GM03348 (cell line): ENCODE measurements at regions not wholly inside any gene's neighbourhood (a gene's known extent, or its start where the extent isn't known, plus 50 kb on each side); places are given as distances from the start of the nearest gene placed in this dataset.
"Not testable (repeated sequence)": the region's sequence is repeated elsewhere in the genome, so short reads cannot be mapped to it uniquely, and the experiment has no call there.

Experiments
- DNase-seq: peaks from one replicate; pipeline ENCODE4 v3.0.0; 2012; ENCODE audit warnings: low spot score

- no peak for DNase-seq
These were observed 59.7 kb downstream of the GPX5 start for GRCh38 chr6:28585335-28585734.

GRCh38 chr6:28586324-28586723 lies 60.6 kb downstream of the GPX5 start:
- no peak for DNase-seq

GRCh38 chr6:28586962-28587745 lies 61.5 kb downstream of the GPX5 start:
- DNase-seq = peak; percentile 16

- no peak for DNase-seq
These were observed 62.0 kb downstream of the GPX5 start for GRCh38 chr6:28587746-28588075.

GRCh38 chr6:28588666-28589065 lies 63.0 kb downstream of the GPX5 start:
- DNase-seq = no peak

GRCh38 chr6:28589234-28589956 lies 63.7 kb downstream of the GPX5 start:
- peak; percentile 44 for DNase-seq

- no peak for DNase-seq
These were observed 64.3 kb downstream of the GPX5 start for GRCh38 chr6:28589957-28590349.

GRCh38 chr6:28597217-28597835 lies 71.6 kb downstream of the GPX5 start:
- DNase-seq = no peak

GRCh38 chr6:28597924-28598722 lies 72.4 kb downstream of the GPX5 start:
- DNase-seq = no peak

GRCh38 chr6:28598757-28599686 lies 73.3 kb downstream of the GPX5 start:
- DNase-seq = no peak

- no peak for DNase-seq
These were observed 74.6 kb downstream of the GPX5 start for GRCh38 chr6:28600245-28600644.

GRCh38 chr6:28603891-28604290 lies 78.2 kb downstream of the GPX5 start:
- no peak for DNase-seq

GRCh38 chr6:28606424-28607391 lies 81.0 kb downstream of the GPX5 start:
- peak; percentile 66 for DNase-seq

GRCh38 chr6:28607990-28608389 lies 82.3 kb downstream of the GPX5 start:
- no peak for DNase-seq

GRCh38 chr6:28609672-28610071 lies 84.0 kb downstream of the GPX5 start:
- DNase-seq = no peak

GRCh38 chr6:28615616-28615954 lies 89.9 kb downstream of the GPX5 start:
- no peak for DNase-seq

- no peak for DNase-seq
These were observed 90.5 kb downstream of the GPX5 start for GRCh38 chr6:28615955-28616747.

GRCh38 chr6:28618898-28619555 lies 93.3 kb downstream of the GPX5 start:
- DNase-seq = no peak

- not testable (repeated sequence) for DNase-seq
These were observed 95.6 kb downstream of the GPX5 start for GRCh38 chr6:28621268-28621667.
